ENCODE measurements at regions not wholly inside any gene's neighbourhood (a gene's known extent, or its start where the extent isn't known, plus 50 kb on each side); places are given as distances from the start of the nearest gene placed in this dataset.

- TF ChIP-seq, protein P1, sequence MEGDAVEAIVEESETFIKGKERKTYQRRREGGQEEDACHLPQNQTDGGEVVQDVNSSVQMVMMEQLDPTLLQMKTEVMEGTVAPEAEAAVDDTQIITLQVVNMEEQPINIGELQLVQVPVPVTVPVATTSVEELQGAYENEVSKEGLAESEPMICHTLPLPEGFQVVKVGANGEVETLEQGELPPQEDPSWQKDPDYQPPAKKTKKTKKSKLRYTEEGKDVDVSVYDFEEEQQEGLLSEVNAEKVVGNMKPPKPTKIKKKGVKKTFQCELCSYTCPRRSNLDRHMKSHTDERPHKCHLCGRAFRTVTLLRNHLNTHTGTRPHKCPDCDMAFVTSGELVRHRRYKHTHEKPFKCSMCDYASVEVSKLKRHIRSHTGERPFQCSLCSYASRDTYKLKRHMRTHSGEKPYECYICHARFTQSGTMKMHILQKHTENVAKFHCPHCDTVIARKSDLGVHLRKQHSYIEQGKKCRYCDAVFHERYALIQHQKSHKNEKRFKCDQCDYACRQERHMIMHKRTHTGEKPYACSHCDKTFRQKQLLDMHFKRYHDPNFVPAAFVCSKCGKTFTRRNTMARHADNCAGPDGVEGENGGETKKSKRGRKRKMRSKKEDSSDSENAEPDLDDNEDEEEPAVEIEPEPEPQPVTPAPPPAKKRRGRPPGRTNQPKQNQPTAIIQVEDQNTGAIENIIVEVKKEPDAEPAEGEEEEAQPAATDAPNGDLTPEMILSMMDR (IDR thresholded peaks at IDR 0.05; ENCODE audit: borderline replicate concordance, extremely low read depth, low read length, poor library complexity, severe bottlenecking), result no peak
- no peak for TF ChIP-seq EZH2 (IDR thresholded peaks at IDR 0.05; ENCODE audit: borderline replicate concordance, low read depth, low read length, severe bottlenecking)
Observed at GRCh38 chr4:181520790-181521189, 722.4 kb upstream of the TENM3 start.
